ENCODE measurements at regions not wholly inside any gene's neighbourhood (a gene's known extent, or its start where the extent isn't known, plus 50 kb on each side); places are given as distances from the start of the nearest gene placed in this dataset.

- DNase-seq (ENCODE audit: low read depth, low spot score): no peak
- Histone ChIP-seq H3K79me2 (ENCODE audit: control insufficient read depth, insufficient read depth, low read length) (no peaks in the 10 kb centered on the region), H4K20me1 (ENCODE audit: control insufficient read depth, insufficient read depth) (no peaks in the 10 kb centered on the region), H3K9ac (ENCODE audit: control insufficient read depth, insufficient read depth, low read length) (no peak overlapping the region), H3K27ac (ENCODE audit: control insufficient read depth, insufficient read depth) (no peak overlapping the region), H3K4me2 (ENCODE audit: control insufficient read depth, insufficient read depth) (no peak overlapping the region), H3K4me1 (ENCODE audit: control insufficient read depth, insufficient read depth, low read length) (no peaks in the 10 kb centered on the region), H3K36me3 (ENCODE audit: control insufficient read depth in 2 of 2, insufficient read depth in 2 of 2, low read length in 1 of 2) (no peaks in the 10 kb centered on the region), H2AFZ (ENCODE audit: control insufficient read depth, low read depth, low read length) (no peak overlapping the region), H3K9me3 (replicated peaks; ENCODE audit: control insufficient read depth, insufficient read depth, low read length) (no peaks in the 10 kb centered on the region), H3K27me3 (replicated peaks in 1 of 2; ENCODE audit: control insufficient read depth in 2 of 2, insufficient read depth in 2 of 2, low read length in 1 of 2) (peaks cover 0 to 1% of the 10 kb centered on the region in 2 experiments; a peak in 3 of 4 replicates), H3K4me3 (no peak overlapping the region)
- POLR2A ChIA-PET: no interaction called here
- 2% methylated on average over 5 of the region's 5 CpGs for WGBS (ENCODE audit: insufficient coverage, insufficient replicate concordance, low lambda C conversion rate, missing lambda C conversion rate)
- FAIRE-seq: no peak
- in situ Hi-C loops (cut with MboI) (no loop called here), intact Hi-C loops (cut with micrococcal nuclease; ENCODE audit: unreplicated experiment) (no loop called here)
- CTCF ChIA-PET: no interaction called here
- TF ChIP-seq NR2C1 (IDR thresholded peaks at IDR 0.05): no peak
- no peak for TF ChIP-seq PRDM15 (CRISPR knock-in tag; IDR thresholded peaks at IDR 0.05)
- no peak for TF ChIP-seq IKZF1 (conservative IDR thresholded peaks at IDR 0.05)
- no peak for TF ChIP-seq E2F8 (IDR thresholded peaks at IDR 0.05; ENCODE audit: low read depth, partially characterized antibody)
- TF ChIP-seq RAD51 (IDR thresholded peaks at IDR 0.05): no peak
- no peak for TF ChIP-seq ESRRA (IDR thresholded peaks at IDR 0.05; ENCODE audit: low read length)
- RAD21 ChIA-PET (ENCODE audit: unreplicated experiment): no interaction called here
- no TSS peak for BruUV-seq (replicated peaks)
- SMC1A ChIA-PET (ENCODE audit: uncharacterized antibody, unreplicated experiment): no interaction called here
- ATAC-seq: no peak
Measured at GRCh38 chr2:71781695-71782228, 328.4 kb downstream of the DYSF start.

Data from GM12878 (cell line).